H9 (cell line): ENCODE measurements at regions not wholly inside any gene's neighbourhood (a gene's known extent, or its start where the extent isn't known, plus 50 kb on each side); places are given as distances from the start of the nearest gene placed in this dataset.

Experiments used
- DNase-seq: peaks from one replicate; pipeline ENCODE4 v3.0.0-alpha.2; 2017
- H2AFZ ChIP-seq: one replicate; pipeline ENCODE4 v1.6.1; 2013; ENCODE audit warnings: mild to moderate bottlenecking, low read length, control low read depth, moderate library complexity
- H2AK5ac ChIP-seq: 2 replicates; pipeline ENCODE4 v1.6.1; 2013; ENCODE audit warnings: low read length, control low read depth, mixed read lengths; ENCODE audit not compliant: insufficient read length
- H2BK120ac ChIP-seq: one replicate; pipeline ENCODE4 v1.6.1; 2013; ENCODE audit warnings: low read depth, mild to moderate bottlenecking, low read length, control low read depth, inconsistent platforms; ENCODE audit not compliant: poor library complexity, severe bottlenecking
- H2BK12ac ChIP-seq: 2 replicates; pipeline ENCODE4 v1.6.1; 2013; ENCODE audit warnings: low read length, control low read depth, mixed read lengths, low read depth; ENCODE audit not compliant: insufficient read length
- H2BK15ac ChIP-seq: 2 replicates; pipeline ENCODE4 v1.6.1; 2013; ENCODE audit warnings: low read depth, low read length, control low read depth
- H2BK20ac ChIP-seq: one replicate; pipeline ENCODE4 v1.6.1; 2013; ENCODE audit warnings: low read depth, mild to moderate bottlenecking, low read length, control low read depth, inconsistent platforms; ENCODE audit not compliant: poor library complexity, severe bottlenecking
- H2BK5ac ChIP-seq: 2 replicates; pipeline ENCODE4 v1.6.1; 2013; ENCODE audit warnings: low read length, control low read depth, mixed read lengths; ENCODE audit not compliant: insufficient read length
- H3K14ac ChIP-seq: 2 replicates; pipeline ENCODE4 v1.6.1; 2013; ENCODE audit warnings: low read length, control low read depth; ENCODE audit not compliant: insufficient read depth
- H3K18ac ChIP-seq: 2 replicates; pipeline ENCODE4 v1.6.1; 2013; ENCODE audit warnings: low read depth, mild to moderate bottlenecking, mixed read lengths, low read length, control low read depth; ENCODE audit not compliant: insufficient read length
- H3K23ac ChIP-seq: 2 replicates; pipeline ENCODE4 v1.6.1; 2013; ENCODE audit warnings: low read length, control low read depth, mixed read lengths, low read depth; ENCODE audit not compliant: insufficient read length
- H3K23me2 ChIP-seq: 2 replicates; pipeline ENCODE4 v1.6.1; 2013; ENCODE audit warnings: low read depth, mild to moderate bottlenecking, mixed read lengths, low read length, control low read depth; ENCODE audit not compliant: insufficient read length, poor library complexity, severe bottlenecking
- H3K27ac ChIP-seq: 2 replicates; pipeline ENCODE4 v1.5.1; 2013; ENCODE audit warnings: low read length, control low read depth, mixed read lengths, low read depth; ENCODE audit not compliant: insufficient read length
- H3K27me3 ChIP-seq: 2 replicates; pipeline ENCODE4 v1.6.1; 2013; ENCODE audit warnings: low read length, control low read depth, inconsistent platforms; ENCODE audit not compliant: insufficient read depth
- H3K4ac ChIP-seq: 2 replicates; pipeline ENCODE4 v1.6.1; 2013; ENCODE audit warnings: low read depth, mild to moderate bottlenecking, control low read depth, inconsistent platforms, low read length, moderate library complexity
- H3K4me1 ChIP-seq: 2 replicates; pipeline ENCODE4 v1.6.1; 2013; ENCODE audit warnings: low read length, control low read depth, inconsistent platforms; ENCODE audit not compliant: insufficient read depth
- H3K4me2 ChIP-seq: 2 replicates; pipeline ENCODE4 v1.6.1; 2013; ENCODE audit warnings: low read length, control low read depth, mixed read lengths; ENCODE audit not compliant: insufficient read length, insufficient read depth
- H3K56ac ChIP-seq: 2 replicates; pipeline ENCODE4 v1.6.1; 2013; ENCODE audit warnings: low read depth, mild to moderate bottlenecking, mixed read lengths, low read length, control low read depth; ENCODE audit not compliant: insufficient read length
- H3K79me1 ChIP-seq: 2 replicates; pipeline ENCODE4 v1.6.1; 2013; ENCODE audit warnings: low read depth, mild to moderate bottlenecking, moderate library complexity, low read length, control low read depth, inconsistent platforms; ENCODE audit not compliant: insufficient read depth, poor library complexity, severe bottlenecking
- H3K79me2 ChIP-seq: 2 replicates; pipeline ENCODE4 v1.6.1; 2013; ENCODE audit warnings: low read length, control low read depth, inconsistent platforms; ENCODE audit not compliant: insufficient read depth
- H3K9ac ChIP-seq: 2 replicates; pipeline ENCODE4 v1.6.1; 2013; ENCODE audit warnings: low read length, control low read depth, mixed read lengths; ENCODE audit not compliant: insufficient read length; ENCODE audit errors: extremely low read depth
- H3K9me3 ChIP-seq: one replicate; pipeline ENCODE4 v1.6.1; 2013; ENCODE audit warnings: low read depth, low read length, inconsistent platforms; ENCODE audit not compliant: control insufficient read depth
- H3T11ph ChIP-seq: one replicate; pipeline ENCODE4 v1.6.1; 2013; ENCODE audit warnings: mild to moderate bottlenecking, low read length, control low read depth, inconsistent platforms
- H4K20me1 ChIP-seq: one replicate; pipeline ENCODE4 v1.6.1; 2013; ENCODE audit not compliant: control insufficient read depth, insufficient read length, insufficient read depth
- H4K5ac ChIP-seq: 2 replicates; pipeline ENCODE4 v1.6.1; 2013; ENCODE audit warnings: low read depth, mild to moderate bottlenecking, mixed read lengths, low read length, control low read depth; ENCODE audit not compliant: insufficient read length
- H4K8ac ChIP-seq: replicated peaks from 2 replicates; pipeline ENCODE4 v1.6.1; 2013; ENCODE audit warnings: low read length, control low read depth, mixed read lengths, low read depth; ENCODE audit not compliant: insufficient read length
- H4K91ac ChIP-seq: 2 replicates; pipeline ENCODE4 v1.6.1; 2013; ENCODE audit warnings: low read depth, mild to moderate bottlenecking, moderate library complexity, mixed read lengths, low read length, control low read depth; ENCODE audit not compliant: insufficient read length
- H3K27ac Mint-ChIP-seq, 3 experiments: 2 replicates in 2 of 3; 3 replicates in 1 of 3; pipeline ENCODE4 v1.8.0; 2020 to 2021; ENCODE audit warnings: mixed read lengths in 3 of 3, mild to moderate bottlenecking in 1 of 3, moderate library complexity in 1 of 3
- H3K27me3 Mint-ChIP-seq: 2 replicates; pipeline ENCODE4 v1.8.0; 2021; ENCODE audit warnings: low read depth, mild to moderate bottlenecking, moderate library complexity, mixed read lengths
- H3K36me3 Mint-ChIP-seq, 3 experiments: 2 replicates in 2 of 3; 3 replicates in 1 of 3; pipeline ENCODE4 v1.8.0; 2020 to 2021; ENCODE audit warnings: low read depth in 3 of 3, mixed read lengths in 3 of 3; ENCODE audit not compliant: insufficient read depth in 1 of 3
- H3K4me1 Mint-ChIP-seq, 2 experiments: 2 replicates each; pipeline ENCODE4 v1.8.0; 2020; ENCODE audit warnings: mixed read lengths in 2 of 2
- H3K4me3 Mint-ChIP-seq, 2 experiments: 2 replicates in 1 of 2; 3 replicates in 1 of 2; pipeline ENCODE4 v1.8.0; 2020 to 2021; ENCODE audit warnings: mild to moderate bottlenecking in 2 of 2, mixed read lengths in 2 of 2, moderate library complexity in 1 of 2
- H3K9me3 Mint-ChIP-seq, 2 experiments: 2 replicates in 1 of 2; 3 replicates in 1 of 2; pipeline ENCODE4 v1.8.0; 2020; ENCODE audit warnings: mild to moderate bottlenecking in 2 of 2, mixed read lengths in 2 of 2, moderate library complexity in 1 of 2
- CTCF ChIP-seq: fragments of 200-600 bp; sonication (generic); conservative IDR thresholded peaks from 3 replicates; pipeline ENCODE4 v1.8.0; 2021; ENCODE audit warnings: antibody characterized with exemption, mild to moderate bottlenecking
- WGBS: extraction: QIAGEN DNeasy Blood & Tissue Kit; methylation state at CpG from one replicate; pipeline ENCODE4 v1.1.7; 2013; ENCODE audit warnings: missing lambda C conversion rate, low lambda C conversion rate, mixed read lengths; ENCODE audit not compliant: insufficient read length; ENCODE audit errors: extremely low coverage; 5-methylcytosine and 5-hydroxymethylcytosine counted together

DNA sequence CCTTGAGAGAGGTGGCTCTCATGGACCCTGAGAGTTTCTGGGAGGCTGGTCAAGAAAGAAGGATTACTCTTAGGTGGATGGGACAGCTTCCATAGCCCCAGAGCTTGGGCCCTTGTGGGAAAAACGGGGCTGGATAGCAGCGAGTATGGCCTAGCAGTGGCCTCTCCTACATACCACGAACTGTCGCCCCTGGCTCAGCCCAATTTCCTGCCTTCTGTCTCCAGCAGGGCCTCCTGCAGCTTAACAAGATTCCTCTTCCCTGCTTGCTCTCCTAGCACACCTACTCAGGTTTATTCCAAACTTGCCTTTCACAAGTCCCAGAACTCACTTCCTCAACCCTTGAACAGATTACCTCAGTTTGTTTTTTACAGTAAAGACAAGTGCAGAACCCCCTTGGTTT, 139.7 kb upstream of the TPM1 start:
- Mint-ChIP-seq H3K9me3 (no peaks in the 10 kb centered on the region), H3K4me1 (peaks cover 32 to 37% of the 10 kb centered on the region in 2 experiments), H3K27ac (peak overlapping the region in 2 of 3 experiments; percentile 19 to 22; a peak in 2 of 7 replicates), H3K4me3 (no peak overlapping the region), H3K36me3 (no peaks in the 10 kb centered on the region), H3K27me3 (peaks cover 3% of the 10 kb centered on the region; the same call in 1 of the 2 replicates)
- H4K91ac ChIP-seq: no peak overlapping the region
- H2BK15ac ChIP-seq: no peak overlapping the region
- WGBS: no CpG with 5 or more reads among the region's 4 CpGs
- H3K27ac ChIP-seq: no peak overlapping the region
- H3K23ac ChIP-seq: no peak overlapping the region
- no peak overlapping the region for H3K4me2 ChIP-seq
- H3T11ph ChIP-seq: no peak overlapping the region
- H2BK12ac ChIP-seq: no peak overlapping the region
- H3K79me2 ChIP-seq: no peaks in the 10 kb centered on the region
- H2AK5ac ChIP-seq: no peak overlapping the region
- H2BK20ac ChIP-seq: no peak overlapping the region
- no peak overlapping the region for H4K5ac ChIP-seq
- no peak overlapping the region for H3K56ac ChIP-seq
- H3K4me1 ChIP-seq: peaks cover 2% of the 10 kb centered on the region; the same call in 1 of the 2 replicates
- no peak overlapping the region for H3K4ac ChIP-seq
- no peak overlapping the region for H2BK5ac ChIP-seq
- no peaks in the 10 kb centered on the region for H3K23me2 ChIP-seq
- no peaks in the 10 kb centered on the region for H4K20me1 ChIP-seq
- no peaks in the 10 kb centered on the region for H3K79me1 ChIP-seq
- DNase-seq: peak; percentile 63
- no peak overlapping the region for H2AFZ ChIP-seq
- no peak overlapping the region for H4K8ac ChIP-seq
- H3K14ac ChIP-seq: no peak overlapping the region
- H3K27me3 ChIP-seq: no peaks in the 10 kb centered on the region
- H2BK120ac ChIP-seq: no peak overlapping the region
- no peak overlapping the region for H3K18ac ChIP-seq
- no peak for TF ChIP-seq CTCF
- H3K9ac ChIP-seq: no peak overlapping the region
- H3K9me3 ChIP-seq: no peaks in the 10 kb centered on the region
